Mammary epithelial cell (primary cell): ENCODE measurements at regions not wholly inside any gene's neighbourhood (a gene's known extent, or its start where the extent isn't known, plus 50 kb on each side); places are given as distances from the start of the nearest gene placed in this dataset.

Experiments used
- EZH2 ChIP-seq: IDR thresholded peaks from 2 replicates; pipeline ENCODE4 v1.6.1; 2012; ENCODE audit warnings: low read length, inconsistent platforms, borderline replicate concordance
- TF ChIP-seq, protein P1 (sequence below), 2 donors: IDR thresholded peaks in 1 of 2; conservative IDR thresholded peaks in 1 of 2; 2 replicates each; pipeline ENCODE4 v1.5.1; 2011 to 2012; ENCODE audit warnings: inconsistent platforms in 2 of 2, low read length in 2 of 2, mild to moderate bottlenecking in 2 of 2, control low read depth in 1 of 2, low read depth in 1 of 2; ENCODE audit not compliant: insufficient read depth in 1 of 2; ENCODE audit errors: extremely low read depth in 1 of 2

DNA sequence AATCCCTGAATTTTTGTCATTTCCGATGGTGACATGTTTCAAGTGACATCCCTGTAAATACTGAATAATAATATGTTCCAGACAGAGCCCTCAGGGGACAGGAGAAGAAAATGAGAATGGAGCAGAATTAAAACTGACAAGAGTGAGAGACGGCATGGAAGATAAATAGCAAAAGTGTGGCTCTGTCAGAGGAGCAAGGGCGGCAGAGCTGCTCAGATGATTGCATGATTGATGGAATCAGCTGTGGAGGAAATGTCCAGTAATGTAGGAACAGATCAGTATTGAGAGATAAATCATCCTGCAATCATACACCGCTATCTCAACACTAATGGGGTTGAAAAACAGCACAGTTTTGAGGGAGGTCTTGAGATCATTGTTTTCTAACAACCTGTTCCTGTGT lies 350.3 kb downstream of the STIM2 start:
- TF ChIP-seq, protein P1, sequence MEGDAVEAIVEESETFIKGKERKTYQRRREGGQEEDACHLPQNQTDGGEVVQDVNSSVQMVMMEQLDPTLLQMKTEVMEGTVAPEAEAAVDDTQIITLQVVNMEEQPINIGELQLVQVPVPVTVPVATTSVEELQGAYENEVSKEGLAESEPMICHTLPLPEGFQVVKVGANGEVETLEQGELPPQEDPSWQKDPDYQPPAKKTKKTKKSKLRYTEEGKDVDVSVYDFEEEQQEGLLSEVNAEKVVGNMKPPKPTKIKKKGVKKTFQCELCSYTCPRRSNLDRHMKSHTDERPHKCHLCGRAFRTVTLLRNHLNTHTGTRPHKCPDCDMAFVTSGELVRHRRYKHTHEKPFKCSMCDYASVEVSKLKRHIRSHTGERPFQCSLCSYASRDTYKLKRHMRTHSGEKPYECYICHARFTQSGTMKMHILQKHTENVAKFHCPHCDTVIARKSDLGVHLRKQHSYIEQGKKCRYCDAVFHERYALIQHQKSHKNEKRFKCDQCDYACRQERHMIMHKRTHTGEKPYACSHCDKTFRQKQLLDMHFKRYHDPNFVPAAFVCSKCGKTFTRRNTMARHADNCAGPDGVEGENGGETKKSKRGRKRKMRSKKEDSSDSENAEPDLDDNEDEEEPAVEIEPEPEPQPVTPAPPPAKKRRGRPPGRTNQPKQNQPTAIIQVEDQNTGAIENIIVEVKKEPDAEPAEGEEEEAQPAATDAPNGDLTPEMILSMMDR (conservative IDR thresholded peaks at IDR 0.05 in 1 of 2, IDR thresholded peaks at IDR 0.05 in 1 of 2; ENCODE audit: extremely low read depth in 1 of 2, insufficient read depth in 1 of 2, low read depth in 1 of 2, low read length in 2 of 2), result no peak
- no peak for TF ChIP-seq EZH2
